Astrocyte of the cerebellum (primary cell): ENCODE measurements at regions not wholly inside any gene's neighbourhood (a gene's known extent, or its start where the extent isn't known, plus 50 kb on each side); places are given as distances from the start of the nearest gene placed in this dataset.

Experiments
- DNase-seq: peaks from one replicate; pipeline ENCODE4 v3.0.0-alpha.2; 2011; ENCODE audit warnings: low read depth
- H3K4me3 ChIP-seq: 2 replicates; pipeline ENCODE4 v1.5.1; 2011; ENCODE audit warnings: mild to moderate bottlenecking, low read depth, low read length, moderate library complexity
- CTCF ChIP-seq: IDR thresholded peaks from 2 replicates; pipeline ENCODE4 v1.5.1; 2012; ENCODE audit warnings: low read length, low read depth, moderate library complexity, mild to moderate bottlenecking; ENCODE audit errors: missing control alignments
- in situ Hi-C: cut with HindIII; loops from 2 replicates; pipeline ENCODE4 v1.10.0; 2017; ENCODE audit warnings: low sequenced_read_pairs

- H3K4me3 ChIP-seq = no peak overlapping the region
- no peak for TF ChIP-seq CTCF
- in situ Hi-C loops = no loop called here
- no peak for DNase-seq
These were observed 608.4 kb upstream of the HTR2C start for GRCh38 chrX:113975441-113975840.

- DNase-seq = no peak
- in situ Hi-C loops = no loop called here
- no peak overlapping the region for H3K4me3 ChIP-seq
- TF ChIP-seq CTCF = no peak
These were observed 609.0 kb upstream of the HTR2C start for GRCh38 chrX:113974881-113975280.

- in situ Hi-C loops = no loop called here
- DNase-seq = no peak
- no peak for TF ChIP-seq CTCF
- no peak overlapping the region for H3K4me3 ChIP-seq
These were observed 610.2 kb upstream of the HTR2C start for GRCh38 chrX:113973706-113974105.

GRCh38 chrX:113966791-113967190 is 617.1 kb upstream of the HTR2C start:
- TF ChIP-seq CTCF = no peak
- in situ Hi-C loops = no loop called here
- no peak overlapping the region for H3K4me3 ChIP-seq
- DNase-seq = no peak

- no peak for DNase-seq
- TF ChIP-seq CTCF = no peak
- no peak overlapping the region for H3K4me3 ChIP-seq
- in situ Hi-C loops = no loop called here
These were observed 621.5 kb upstream of the HTR2C start for GRCh38 chrX:113962343-113962742.

- DNase-seq = no peak
- H3K4me3 ChIP-seq = no peak overlapping the region
- TF ChIP-seq CTCF = no peak
- in situ Hi-C loops = no loop called here
These were observed 623.8 kb upstream of the HTR2C start for GRCh38 chrX:113959912-113960626.

GRCh38 chrX:113956936-113957335 is 627.0 kb upstream of the HTR2C start:
- H3K4me3 ChIP-seq = no peak overlapping the region
- DNase-seq = no peak
- TF ChIP-seq CTCF = no peak
- in situ Hi-C loops = no loop called here
